GM21717 (cell line): ENCODE measurements at regions not wholly inside any gene's neighbourhood (a gene's known extent, or its start where the extent isn't known, plus 50 kb on each side); places are given as distances from the start of the nearest gene placed in this dataset.

Experiments used
- ATAC-seq: cut with Tn5 transposase; IDR thresholded peaks from one replicate; pipeline ENCODE4 v1.9.1; 2021; ENCODE audit warnings: mild to moderate bottlenecking, moderate library complexity; ENCODE audit not compliant: unreplicated experiment

- no peak for ATAC-seq
These were observed 414.3 kb upstream of the HS6ST1 start for GRCh38 chr2:128732976-128733431.

GRCh38 chr2:128733450-128733849 is 414.8 kb upstream of the HS6ST1 start:
- no peak for ATAC-seq

DNA sequence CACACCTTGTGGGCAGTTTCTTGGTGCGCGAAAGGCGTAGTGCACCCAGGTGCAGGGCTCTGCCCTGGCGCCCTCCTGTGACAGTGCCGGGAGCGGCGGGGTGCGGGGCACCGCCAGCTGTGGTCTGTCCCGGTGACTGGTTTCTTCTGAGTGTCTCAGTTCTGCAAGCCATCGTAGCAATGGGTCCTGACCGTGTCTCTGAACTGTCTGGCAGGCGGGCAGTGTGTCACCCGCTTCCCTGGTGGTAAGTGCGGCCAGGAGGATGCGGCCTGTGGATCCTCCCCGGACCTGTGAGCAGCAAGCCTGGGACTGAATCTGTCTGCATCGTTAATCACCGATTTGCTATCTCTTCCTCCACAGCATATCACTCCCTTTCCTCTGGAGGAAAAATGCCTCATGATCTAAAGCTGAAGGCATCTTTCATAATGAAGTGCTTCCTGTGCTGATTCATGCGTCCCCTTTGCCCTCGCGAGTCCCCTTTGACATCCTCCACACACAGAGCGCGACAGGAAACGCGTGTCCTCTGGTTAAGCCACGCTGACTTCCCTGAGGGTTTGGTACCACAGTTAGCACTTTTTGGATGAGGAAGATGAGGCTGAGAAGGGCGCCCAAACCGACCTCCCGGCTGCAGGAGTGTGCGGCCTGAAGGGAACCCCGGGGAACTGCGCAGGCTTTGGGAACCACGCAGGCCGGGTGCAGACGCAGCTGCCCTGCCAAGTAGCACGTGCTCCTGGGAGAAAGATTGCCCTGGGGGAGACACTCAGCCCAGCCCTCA is 416.0 kb upstream of the HS6ST1 start:
- no peak for ATAC-seq

GRCh38 chr2:128735296-128735960 is 416.8 kb upstream of the HS6ST1 start:
- no peak for ATAC-seq

DNA sequence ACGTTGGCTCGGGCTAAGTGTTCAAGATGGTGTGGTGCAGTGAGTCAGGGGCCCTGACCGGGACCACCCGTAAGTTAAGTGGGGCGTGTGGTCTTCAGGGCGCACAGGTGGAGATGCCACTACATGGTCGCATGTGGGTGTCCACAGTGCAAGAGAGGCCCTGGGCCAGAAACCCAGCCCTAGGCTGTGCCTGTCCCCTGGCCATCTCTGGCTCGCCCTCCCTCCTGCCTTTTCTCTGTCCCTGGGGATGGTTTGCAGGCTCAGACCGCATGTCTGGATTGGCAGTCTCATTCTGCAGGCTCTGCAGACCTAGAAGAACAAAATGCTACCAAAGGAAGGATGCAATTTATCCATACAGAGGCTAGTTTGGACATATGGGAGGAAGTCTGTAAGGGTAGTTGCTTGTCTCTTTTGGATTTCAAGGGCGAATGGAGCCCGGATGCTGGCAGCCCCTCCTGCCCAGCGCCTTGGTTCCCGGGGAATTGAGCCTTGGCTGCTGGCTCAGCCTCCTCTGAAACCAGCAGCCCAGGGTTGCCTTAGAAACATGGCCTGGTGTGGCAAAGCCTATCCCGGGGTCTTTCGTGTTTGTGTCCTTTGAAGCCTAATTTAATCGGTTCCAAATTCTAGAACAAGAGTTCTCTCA is 417.5 kb upstream of the HS6ST1 start:
- ATAC-seq = no peak

- ATAC-seq = no peak
These were observed 418.2 kb upstream of the HS6ST1 start for GRCh38 chr2:128736689-128737545.

GRCh38 chr2:128737546-128737826 is 418.8 kb upstream of the HS6ST1 start:
- no peak for ATAC-seq

DNA sequence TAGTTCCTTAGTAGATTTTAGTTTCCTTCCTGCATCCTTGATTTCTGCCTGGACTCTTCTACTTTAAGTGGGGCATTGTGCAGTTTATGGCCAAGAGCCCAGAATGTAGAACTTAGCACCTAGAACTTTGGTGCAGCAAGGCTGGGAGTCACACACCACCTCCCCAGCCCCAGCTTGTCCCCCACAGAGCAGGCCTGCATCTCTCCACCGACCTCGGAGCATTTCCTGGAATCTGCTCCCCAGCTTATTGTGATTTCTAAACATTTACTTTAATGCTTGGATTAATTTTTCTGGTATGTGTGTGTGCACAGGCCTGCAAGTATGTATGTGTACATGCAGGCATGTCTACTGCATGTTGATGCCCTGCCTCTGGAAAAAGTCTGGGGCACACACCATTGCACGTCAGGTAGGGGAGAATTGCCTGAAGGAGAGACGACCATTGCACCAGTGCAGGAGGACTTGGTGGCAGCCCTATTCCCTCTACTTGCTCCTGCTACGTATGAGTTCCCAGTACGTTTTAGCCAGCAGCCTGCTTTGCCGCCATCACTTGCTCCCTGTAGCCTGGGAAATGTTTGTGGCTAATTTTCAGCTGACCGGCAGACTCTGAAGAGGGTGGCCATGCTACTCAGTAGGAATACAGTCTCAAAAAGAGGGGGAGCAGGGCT is 419.9 kb upstream of the HS6ST1 start:
- no peak for ATAC-seq

DNA sequence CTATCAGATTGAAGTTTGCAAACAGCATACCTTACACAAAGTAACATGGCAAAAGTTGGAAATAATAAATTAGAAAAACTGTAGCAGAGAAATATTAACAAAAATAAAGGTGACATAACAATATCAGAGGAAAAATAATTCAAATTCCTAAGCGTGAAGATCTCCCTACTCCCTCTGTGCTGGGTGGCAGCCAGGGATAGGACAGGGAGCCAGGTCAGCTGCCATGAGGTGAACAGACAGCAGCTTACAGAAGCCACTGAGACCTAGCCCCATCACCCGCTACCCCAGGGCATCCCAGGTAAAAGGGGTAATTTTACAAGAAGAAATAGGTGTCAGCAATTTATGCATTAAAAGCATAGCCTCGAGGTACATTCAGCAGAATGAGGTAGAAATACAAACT is 423.8 kb upstream of the HS6ST1 start:
- ATAC-seq = no peak

DNA sequence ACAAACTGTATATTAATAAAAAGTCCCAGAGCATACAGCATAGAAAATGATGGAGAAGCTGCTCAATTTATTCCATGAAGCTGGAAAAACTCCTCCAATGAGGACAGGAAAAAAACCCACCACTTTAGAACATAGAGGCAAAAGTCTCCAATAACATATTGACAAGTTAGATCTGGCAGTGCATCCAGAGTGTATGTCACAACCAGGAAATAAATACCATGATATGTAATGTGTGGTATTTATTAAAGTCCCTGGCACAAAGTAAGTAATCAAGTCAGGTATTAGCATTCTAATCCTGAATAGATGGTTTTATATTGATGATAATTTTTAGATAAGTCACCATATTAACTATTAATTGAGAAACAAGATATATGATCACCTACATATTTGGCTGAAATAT is 427.3 kb upstream of the HS6ST1 start:
- no peak for ATAC-seq

DNA sequence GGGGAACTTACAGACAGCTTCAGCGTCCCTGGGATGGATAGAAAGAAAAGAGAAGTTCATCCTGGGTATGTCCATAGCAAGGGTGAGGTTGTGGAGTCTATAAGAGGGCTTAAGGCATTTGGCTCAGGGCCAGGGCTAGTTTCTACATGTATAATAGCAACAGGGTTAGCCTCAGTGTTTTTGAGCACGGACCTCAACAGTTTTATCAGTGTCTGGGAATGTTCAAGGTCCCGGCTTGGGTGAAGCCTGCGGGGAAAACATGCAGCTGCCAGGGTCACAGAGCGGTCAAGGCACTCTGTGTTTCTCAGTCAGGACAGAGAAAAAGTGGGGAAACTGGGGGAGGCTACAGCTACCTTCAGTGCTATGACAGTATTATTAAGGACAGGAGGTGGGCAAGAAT is 427.7 kb upstream of the HS6ST1 start:
- ATAC-seq = no peak

GRCh38 chr2:128748336-128748735 is 429.7 kb upstream of the HS6ST1 start:
- no peak for ATAC-seq

DNA sequence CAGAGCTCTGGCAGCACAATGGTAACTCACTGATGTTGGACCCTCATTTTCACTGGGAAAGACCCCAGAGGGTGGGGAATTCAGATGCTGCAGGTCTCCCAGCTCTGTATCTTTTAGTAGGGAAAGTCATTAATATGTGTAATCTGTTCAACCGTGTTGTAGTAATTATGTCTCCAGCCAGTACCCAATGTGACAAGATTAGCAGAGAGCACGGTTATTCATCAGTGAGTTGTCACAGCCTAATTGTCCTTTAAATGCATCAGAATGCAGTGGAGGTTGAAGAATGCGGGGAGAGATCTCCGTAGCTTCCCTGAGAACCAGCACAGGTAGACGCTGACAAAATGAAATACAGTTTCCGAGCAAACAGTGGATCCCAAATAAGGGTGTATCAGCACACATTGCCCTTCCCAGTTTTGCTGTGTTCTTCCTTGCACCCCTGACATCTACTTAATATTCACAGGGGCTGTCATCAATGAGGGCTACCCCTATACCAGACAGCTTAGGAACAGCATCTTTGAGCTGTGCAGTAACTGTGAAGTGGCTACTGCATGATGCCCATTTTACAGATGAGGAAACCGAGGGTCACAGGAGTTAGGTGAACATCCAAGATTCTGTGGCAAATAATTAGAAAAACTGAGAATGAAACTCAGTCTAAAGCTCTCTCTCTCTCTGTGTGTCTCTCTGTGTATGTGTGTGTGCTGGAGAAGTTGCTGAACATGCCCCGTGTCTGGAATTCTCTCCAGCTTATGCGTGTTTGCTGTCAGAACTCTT is 430.4 kb upstream of the HS6ST1 start:
- ATAC-seq = no peak

- no peak for ATAC-seq
These were observed 431.9 kb upstream of the HS6ST1 start for GRCh38 chr2:128750328-128751165.

GRCh38 chr2:128751746-128752145 is 433.1 kb upstream of the HS6ST1 start:
- ATAC-seq = no peak

DNA sequence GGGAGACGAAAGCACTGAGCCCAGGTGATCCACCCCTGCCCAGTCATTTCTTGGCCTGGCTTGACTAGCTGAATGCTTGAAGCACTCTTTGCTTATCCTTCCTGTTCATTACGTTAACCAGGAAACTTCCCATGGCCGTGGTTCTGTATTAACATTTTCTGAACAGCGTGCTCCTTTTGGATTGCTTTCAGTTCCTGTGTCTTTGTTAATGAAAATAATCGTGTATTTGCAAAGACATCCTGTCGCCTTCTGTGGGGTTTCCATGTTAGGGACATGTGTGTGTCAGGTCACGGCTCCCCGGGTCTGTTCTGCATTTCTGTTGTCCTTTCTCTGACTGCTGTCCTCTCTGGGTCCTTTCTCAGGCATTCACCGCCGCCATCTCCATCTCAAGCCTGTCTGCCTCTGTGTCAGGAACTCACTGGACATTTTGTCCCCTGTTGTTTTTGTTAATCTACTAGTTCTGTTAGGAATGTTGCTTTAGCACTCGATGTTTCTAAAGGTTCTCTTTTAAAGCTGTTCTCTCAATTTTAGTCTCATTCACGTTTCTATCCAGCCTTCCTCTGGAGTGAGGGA is 434.1 kb upstream of the HS6ST1 start:
- ATAC-seq = no peak

GRCh38 chr2:128753321-128753720 is 434.7 kb upstream of the HS6ST1 start:
- ATAC-seq = no peak

DNA sequence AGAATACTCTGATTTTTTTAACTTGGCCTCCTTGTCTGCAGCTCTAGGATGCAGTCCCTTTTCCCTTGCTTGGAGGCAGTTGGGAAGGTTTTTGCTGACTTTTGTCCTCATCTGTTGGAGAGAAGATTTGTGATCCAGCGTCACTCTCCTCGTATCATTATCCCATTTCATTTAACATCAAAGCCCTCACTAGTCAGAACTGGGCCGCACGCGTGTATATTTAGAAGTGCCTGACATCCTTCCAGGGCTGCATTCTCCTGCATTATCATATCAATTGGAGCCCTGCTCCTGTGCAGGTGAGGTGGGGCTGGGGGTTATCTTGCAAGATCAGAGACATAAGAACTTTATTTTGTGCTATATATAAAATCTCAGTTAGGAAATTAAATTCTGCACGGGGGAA is 435.1 kb upstream of the HS6ST1 start:
- ATAC-seq = no peak

DNA sequence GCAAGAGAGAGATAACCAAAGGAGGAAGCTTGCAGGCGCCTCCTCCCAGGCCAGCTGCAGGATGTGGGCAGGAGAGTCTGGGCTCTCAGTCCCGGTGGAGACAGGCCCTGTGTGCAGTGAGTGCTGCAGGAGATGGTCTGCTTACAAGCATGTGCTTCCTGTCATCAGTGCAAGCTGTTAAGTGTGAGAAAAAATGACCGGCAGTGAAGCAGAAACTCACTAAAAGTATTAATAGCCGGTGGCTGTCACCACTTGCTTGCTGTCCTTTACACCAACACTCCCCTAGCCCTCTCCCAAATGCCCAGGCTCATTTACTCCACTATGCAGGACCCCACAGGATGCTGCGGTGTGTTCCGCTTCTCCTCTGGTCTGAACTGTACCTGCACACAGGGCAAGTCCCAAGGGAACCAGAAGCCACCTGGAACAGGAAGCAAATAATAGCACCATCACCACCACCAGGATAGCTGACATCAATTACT is 435.6 kb upstream of the HS6ST1 start:
- ATAC-seq = peak; percentile 89
